ENCODE measurements at regions not wholly inside any gene's neighbourhood (a gene's known extent, or its start where the extent isn't known, plus 50 kb on each side); places are given as distances from the start of the nearest gene placed in this dataset.

- Mint-ChIP-seq H3K4me1 (no peaks in the 10 kb centered on the region), H3K4me3 (no peak overlapping the region), H3K36me3 (no peaks in the 10 kb centered on the region), H3K27ac (no peak overlapping the region), H3K27me3 (no peaks in the 10 kb centered on the region), H3K9me3 (peaks cover 3 to 13% (median 6%) of the 10 kb centered on the region in 7 donors)
- ATAC-seq (ENCODE audit: low read depth in 2 of 2) (no peak), DNase-seq (no peak)
- H3K36me3 ChIP-seq (ENCODE audit: control insufficient read depth, insufficient read depth, low read length): no peaks in the 10 kb centered on the region
- H3K4me1 ChIP-seq (ENCODE audit: control insufficient read depth, insufficient read depth, low read length, poor library complexity, severe bottlenecking): no peaks in the 10 kb centered on the region
- no peaks in the 10 kb centered on the region for H3K27me3 ChIP-seq (ENCODE audit: control insufficient read depth, insufficient read depth, low read length)
- no peak overlapping the region for H3K27ac ChIP-seq (ENCODE audit: insufficient read depth, low read length, poor library complexity, severe bottlenecking)
- H3K9me3 ChIP-seq (ENCODE audit: control insufficient read depth in 2 of 2, low read length in 2 of 2): no peaks in the 10 kb centered on the region
- no peak overlapping the region for H3K4me3 ChIP-seq (ENCODE audit: low read depth, low read length)
Observed at GRCh38 chr6:114523508-114523907, 180.7 kb upstream of the HS3ST5 start.

DNA sequence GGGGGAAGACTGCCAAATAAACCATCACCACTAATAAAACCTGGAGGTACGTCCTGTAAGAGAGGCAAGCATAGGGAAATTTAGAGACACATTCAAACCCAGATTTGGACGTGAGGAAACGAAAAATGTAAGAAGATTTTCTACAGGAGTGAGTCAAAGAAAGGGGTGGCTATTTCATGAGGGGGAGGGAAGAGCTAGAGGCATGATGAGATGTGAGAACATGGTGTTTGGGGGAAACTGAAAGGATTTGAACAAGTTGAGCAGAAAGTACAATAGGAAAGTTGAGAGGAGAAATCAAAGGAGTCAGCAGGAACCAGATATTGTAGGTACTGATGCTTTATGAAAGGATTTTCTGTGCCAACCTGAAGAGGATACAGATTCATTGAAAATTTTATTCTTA, 179.1 kb upstream of the HS3ST5 start:
- Histone ChIP-seq H3K27ac (ENCODE audit: insufficient read depth, low read length, poor library complexity, severe bottlenecking) (no peak overlapping the region), H3K4me3 (ENCODE audit: low read depth, low read length) (no peak overlapping the region), H3K9me3 (ENCODE audit: control insufficient read depth in 2 of 2, low read length in 2 of 2) (no peaks in the 10 kb centered on the region), H3K4me1 (ENCODE audit: control insufficient read depth, insufficient read depth, low read length, poor library complexity, severe bottlenecking) (no peaks in the 10 kb centered on the region), H3K36me3 (ENCODE audit: control insufficient read depth, insufficient read depth, low read length) (no peaks in the 10 kb centered on the region), H3K27me3 (ENCODE audit: control insufficient read depth, insufficient read depth, low read length) (no peaks in the 10 kb centered on the region)
- Mint-ChIP-seq H3K4me3 (no peak overlapping the region), H3K4me1 (no peaks in the 10 kb centered on the region), H3K27ac (no peak overlapping the region), H3K9me3 (peaks cover 3 to 19% (median 6%) of the 10 kb centered on the region in 7 donors), H3K27me3 (no peaks in the 10 kb centered on the region), H3K36me3 (no peaks in the 10 kb centered on the region)
- ATAC-seq (ENCODE audit: low read depth in 2 of 2): no peak
- DNase-seq: no peak

DNA sequence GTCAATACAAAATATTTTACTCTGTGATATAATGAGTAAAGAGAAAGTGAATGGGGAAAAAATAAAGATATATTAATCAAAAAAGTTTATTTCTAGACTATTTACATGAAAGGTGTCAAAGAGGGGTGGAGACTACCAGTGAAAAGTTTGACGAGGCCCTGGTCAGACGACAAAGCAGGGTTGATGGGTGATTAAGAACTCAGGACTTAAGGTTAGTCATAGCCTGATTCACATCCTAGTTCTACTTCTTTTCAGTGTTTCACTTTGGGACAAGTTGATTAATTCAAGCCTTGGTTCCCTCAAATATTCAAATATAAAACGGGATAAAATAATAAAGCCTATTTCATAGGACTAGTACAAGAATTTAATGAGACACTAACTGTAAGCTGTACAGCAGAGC, 178.2 kb upstream of the HS3ST5 start:
- no peaks in the 10 kb centered on the region for H3K36me3 ChIP-seq (ENCODE audit: control insufficient read depth, insufficient read depth, low read length)
- no peaks in the 10 kb centered on the region for H3K27me3 ChIP-seq (ENCODE audit: control insufficient read depth, insufficient read depth, low read length)
- Mint-ChIP-seq H3K27ac (no peak overlapping the region), H3K4me1 (no peaks in the 10 kb centered on the region), H3K9me3 (peaks cover 3 to 14% (median 6%) of the 10 kb centered on the region in 7 donors), H3K27me3 (no peaks in the 10 kb centered on the region), H3K4me3 (no peak overlapping the region), H3K36me3 (no peaks in the 10 kb centered on the region)
- DNase-seq (no peak), ATAC-seq (ENCODE audit: low read depth in 2 of 2) (no peak)
- H3K4me3 ChIP-seq (ENCODE audit: low read depth, low read length): no peak overlapping the region
- no peak overlapping the region for H3K27ac ChIP-seq (ENCODE audit: insufficient read depth, low read length, poor library complexity, severe bottlenecking)
- no peaks in the 10 kb centered on the region for H3K4me1 ChIP-seq (ENCODE audit: control insufficient read depth, insufficient read depth, low read length, poor library complexity, severe bottlenecking)
- no peaks in the 10 kb centered on the region for H3K9me3 ChIP-seq (ENCODE audit: control insufficient read depth in 2 of 2, low read length in 2 of 2)

- Histone ChIP-seq H3K4me1 (ENCODE audit: control insufficient read depth, insufficient read depth, low read length, poor library complexity, severe bottlenecking) (no peaks in the 10 kb centered on the region), H3K36me3 (ENCODE audit: control insufficient read depth, insufficient read depth, low read length) (no peaks in the 10 kb centered on the region), H3K27me3 (ENCODE audit: control insufficient read depth, insufficient read depth, low read length) (no peaks in the 10 kb centered on the region), H3K27ac (ENCODE audit: insufficient read depth, low read length, poor library complexity, severe bottlenecking) (no peak overlapping the region), H3K4me3 (ENCODE audit: low read depth, low read length) (no peak overlapping the region), H3K9me3 (ENCODE audit: control insufficient read depth in 2 of 2, low read length in 2 of 2) (no peaks in the 10 kb centered on the region)
- H3K4me1 Mint-ChIP-seq: no peaks in the 10 kb centered on the region
- DNase-seq (no peak), ATAC-seq (ENCODE audit: low read depth in 2 of 2) (no peak)
- peaks cover 0 to 19% (median 3%) of the 10 kb centered on the region in 7 donors for H3K9me3 Mint-ChIP-seq
- H3K36me3 Mint-ChIP-seq: no peaks in the 10 kb centered on the region
- H3K4me3 Mint-ChIP-seq: no peak overlapping the region
- H3K27me3 Mint-ChIP-seq: no peaks in the 10 kb centered on the region
- no peak overlapping the region for H3K27ac Mint-ChIP-seq
Observed at GRCh38 chr6:114514170-114514569, 171.3 kb upstream of the HS3ST5 start.

GRCh38 chr6:114471450-114471849, 128.6 kb upstream of the HS3ST5 start:
- Mint-ChIP-seq H3K4me3 (no peak overlapping the region), H3K36me3 (no peaks in the 10 kb centered on the region), H3K9me3 (peaks cover 3 to 12% (median 4%) of the 10 kb centered on the region in 7 donors), H3K27ac (no peak overlapping the region), H3K27me3 (no peaks in the 10 kb centered on the region), H3K4me1 (no peaks in the 10 kb centered on the region)
- no peak overlapping the region for H3K27ac ChIP-seq (ENCODE audit: insufficient read depth, low read length, poor library complexity, severe bottlenecking)
- ATAC-seq (ENCODE audit: low read depth in 2 of 2) (no peak), DNase-seq (no peak)
- H3K27me3 ChIP-seq (ENCODE audit: control insufficient read depth, insufficient read depth, low read length): no peaks in the 10 kb centered on the region
- no peaks in the 10 kb centered on the region for H3K36me3 ChIP-seq (ENCODE audit: control insufficient read depth, insufficient read depth, low read length)
- no peak overlapping the region for H3K4me3 ChIP-seq (ENCODE audit: low read depth, low read length)
- H3K4me1 ChIP-seq (ENCODE audit: control insufficient read depth, insufficient read depth, low read length, poor library complexity, severe bottlenecking): no peaks in the 10 kb centered on the region
- peaks cover 0 to 2% of the 10 kb centered on the region in 2 experiments for H3K9me3 ChIP-seq (ENCODE audit: control insufficient read depth in 2 of 2, low read length in 2 of 2)

- Mint-ChIP-seq H3K9me3 (peaks cover 2 to 11% (median 7%) of the 10 kb centered on the region in 7 donors), H3K27me3 (no peaks in the 10 kb centered on the region), H3K4me1 (no peaks in the 10 kb centered on the region), H3K27ac (no peak overlapping the region), H3K4me3 (no peak overlapping the region), H3K36me3 (no peaks in the 10 kb centered on the region)
- no peak overlapping the region for H3K27ac ChIP-seq (ENCODE audit: insufficient read depth, low read length, poor library complexity, severe bottlenecking)
- no peaks in the 10 kb centered on the region for H3K36me3 ChIP-seq (ENCODE audit: control insufficient read depth, insufficient read depth, low read length)
- ATAC-seq (ENCODE audit: low read depth in 2 of 2): no peak
- no peak for DNase-seq
- no peaks in the 10 kb centered on the region for H3K27me3 ChIP-seq (ENCODE audit: control insufficient read depth, insufficient read depth, low read length)
- no peak overlapping the region for H3K4me3 ChIP-seq (ENCODE audit: low read depth, low read length)
- H3K4me1 ChIP-seq (ENCODE audit: control insufficient read depth, insufficient read depth, low read length, poor library complexity, severe bottlenecking): no peaks in the 10 kb centered on the region
- H3K9me3 ChIP-seq (ENCODE audit: control insufficient read depth in 2 of 2, low read length in 2 of 2): peaks cover 0 to 5% of the 10 kb centered on the region in 2 experiments
Observed at GRCh38 chr6:114467931-114468330, 125.1 kb upstream of the HS3ST5 start.

DNA sequence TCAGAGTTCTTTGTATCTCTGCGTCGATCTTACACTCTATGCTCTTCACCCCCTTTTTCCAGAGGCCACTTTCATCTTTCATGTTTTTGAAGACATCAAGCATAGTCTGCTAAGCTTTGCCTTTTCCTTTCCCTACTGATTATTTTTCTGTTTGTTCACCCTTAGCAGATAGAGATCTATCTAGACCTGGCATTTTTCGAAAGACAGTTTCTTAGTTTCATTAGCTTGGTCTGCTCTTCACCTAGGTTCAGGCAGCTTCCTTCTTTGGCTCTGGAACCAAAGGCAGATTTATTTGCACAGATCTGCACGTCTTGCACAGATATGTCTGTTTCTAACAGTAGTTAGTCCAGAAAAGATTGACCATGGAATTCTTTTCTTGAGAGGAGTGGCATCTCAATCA, 122.7 kb upstream of the HS3ST5 start:
- no peaks in the 10 kb centered on the region for H3K36me3 Mint-ChIP-seq
- no peak overlapping the region for H3K4me3 ChIP-seq (ENCODE audit: low read depth, low read length)

DNA sequence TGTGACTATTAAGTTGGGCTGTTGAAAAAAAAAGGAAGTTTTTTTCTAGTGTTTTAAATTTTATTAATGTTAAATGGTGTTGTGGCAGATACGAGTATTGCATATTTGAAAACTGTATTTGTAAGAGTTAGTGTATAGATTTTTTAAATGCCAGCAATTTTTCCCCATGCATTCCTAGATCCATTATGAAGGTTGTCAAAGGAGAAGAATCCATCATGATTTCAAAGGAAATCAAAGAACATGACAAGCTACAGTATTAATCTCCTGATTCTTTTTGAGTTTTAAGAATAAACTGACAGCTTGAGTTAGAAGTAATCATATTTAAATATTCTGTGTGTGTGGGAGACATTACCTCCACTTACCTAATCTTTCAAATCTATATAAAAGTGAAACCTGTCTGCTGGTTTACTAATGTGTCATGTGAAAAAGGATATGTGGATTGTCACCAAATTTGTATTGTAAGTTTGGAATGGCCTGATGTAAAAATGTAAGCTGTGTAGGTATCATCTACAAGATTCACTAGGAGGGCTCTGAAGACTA, 111.0 kb upstream of the HS3ST5 start:
- ATAC-seq (ENCODE audit: low read depth in 2 of 2): no peak
- no peak overlapping the region for H3K4me3 ChIP-seq (ENCODE audit: low read depth, low read length)
- Mint-ChIP-seq H3K27me3 (no peaks in the 10 kb centered on the region), H3K27ac (no peak overlapping the region), H3K9me3 (peaks cover 0 to 5% (median 0%) of the 10 kb centered on the region in 7 donors), H3K4me3 (no peak overlapping the region), H3K4me1 (no peaks in the 10 kb centered on the region), H3K36me3 (no peaks in the 10 kb centered on the region)
- DNase-seq: no peak
- no peaks in the 10 kb centered on the region for H3K9me3 ChIP-seq (ENCODE audit: control insufficient read depth in 2 of 2, low read length in 2 of 2)
- no peaks in the 10 kb centered on the region for H3K36me3 ChIP-seq (ENCODE audit: control insufficient read depth, insufficient read depth, low read length)
- no peaks in the 10 kb centered on the region for H3K27me3 ChIP-seq (ENCODE audit: control insufficient read depth, insufficient read depth, low read length)
- H3K27ac ChIP-seq (ENCODE audit: insufficient read depth, low read length, poor library complexity, severe bottlenecking): no peak overlapping the region
- no peaks in the 10 kb centered on the region for H3K4me1 ChIP-seq (ENCODE audit: control insufficient read depth, insufficient read depth, low read length, poor library complexity, severe bottlenecking)

More for the DNA sequence above, 122.7 kb upstream of the HS3ST5 start:
- ATAC-seq (ENCODE audit: low read depth in 2 of 2) (no peak), DNase-seq (no peak)
- no peak overlapping the region for H3K27ac ChIP-seq (ENCODE audit: insufficient read depth, low read length, poor library complexity, severe bottlenecking)
- no peaks in the 10 kb centered on the region for H3K4me1 ChIP-seq (ENCODE audit: control insufficient read depth, insufficient read depth, low read length, poor library complexity, severe bottlenecking)
- no peaks in the 10 kb centered on the region for H3K27me3 ChIP-seq (ENCODE audit: control insufficient read depth, insufficient read depth, low read length)
- no peaks in the 10 kb centered on the region for H3K36me3 ChIP-seq (ENCODE audit: control insufficient read depth, insufficient read depth, low read length)
- Mint-ChIP-seq H3K27me3 (no peaks in the 10 kb centered on the region), H3K9me3 (peaks cover 0 to 7% (median 4%) of the 10 kb centered on the region in 7 donors), H3K4me3 (no peak overlapping the region), H3K27ac (no peak overlapping the region), H3K4me1 (no peaks in the 10 kb centered on the region)
- peaks cover 0 to 5% of the 10 kb centered on the region in 2 experiments for H3K9me3 ChIP-seq (ENCODE audit: control insufficient read depth in 2 of 2, low read length in 2 of 2)

Measured in CD4-positive, CD25-positive, alpha-beta regulatory T cell (primary cell).